Suprapubic skin (tissue), 4 donors: ENCODE measurements at regions not wholly inside any gene's neighbourhood (a gene's known extent, or its start where the extent isn't known, plus 50 kb on each side); places are given as distances from the start of the nearest gene placed in this dataset.

Experiments used
- POLR2A ChIP-seq, 2 donors: fragments of 450-650 bp; IDR thresholded peaks; one replicate each; pipeline ENCODE4 v1.6.1; 2017; ENCODE audit warnings: antibody characterized with exemption in 2 of 2, mild to moderate bottlenecking in 2 of 2, moderate library complexity in 2 of 2
- POLR2AphosphoS5 ChIP-seq, 3 donors: sonication (generic); formaldehyde crosslinking; IDR thresholded peaks; one replicate each; pipeline ENCODE4 v1.6.1; 2017; ENCODE audit warnings: antibody characterized with exemption in 3 of 3
- TF ChIP-seq, protein P1 (sequence below), 2 donors: fragments of 200-600 bp in 1 of 2; fragments of 450-650 bp in 1 of 2; sonication (generic) in 1 of 2; IDR thresholded peaks; one replicate each; pipeline ENCODE4 v1.5.1; 2016 to 2019; ENCODE audit warnings: antibody characterized with exemption in 2 of 2, mild to moderate bottlenecking in 1 of 2, moderate library complexity in 1 of 2

- no peak for TF ChIP-seq POLR2A (IDR thresholded peaks at IDR 0.05)
- TF ChIP-seq, protein P1, sequence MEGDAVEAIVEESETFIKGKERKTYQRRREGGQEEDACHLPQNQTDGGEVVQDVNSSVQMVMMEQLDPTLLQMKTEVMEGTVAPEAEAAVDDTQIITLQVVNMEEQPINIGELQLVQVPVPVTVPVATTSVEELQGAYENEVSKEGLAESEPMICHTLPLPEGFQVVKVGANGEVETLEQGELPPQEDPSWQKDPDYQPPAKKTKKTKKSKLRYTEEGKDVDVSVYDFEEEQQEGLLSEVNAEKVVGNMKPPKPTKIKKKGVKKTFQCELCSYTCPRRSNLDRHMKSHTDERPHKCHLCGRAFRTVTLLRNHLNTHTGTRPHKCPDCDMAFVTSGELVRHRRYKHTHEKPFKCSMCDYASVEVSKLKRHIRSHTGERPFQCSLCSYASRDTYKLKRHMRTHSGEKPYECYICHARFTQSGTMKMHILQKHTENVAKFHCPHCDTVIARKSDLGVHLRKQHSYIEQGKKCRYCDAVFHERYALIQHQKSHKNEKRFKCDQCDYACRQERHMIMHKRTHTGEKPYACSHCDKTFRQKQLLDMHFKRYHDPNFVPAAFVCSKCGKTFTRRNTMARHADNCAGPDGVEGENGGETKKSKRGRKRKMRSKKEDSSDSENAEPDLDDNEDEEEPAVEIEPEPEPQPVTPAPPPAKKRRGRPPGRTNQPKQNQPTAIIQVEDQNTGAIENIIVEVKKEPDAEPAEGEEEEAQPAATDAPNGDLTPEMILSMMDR (IDR thresholded peaks at IDR 0.05), result no peak
- no peak for TF ChIP-seq POLR2AphosphoS5 (IDR thresholded peaks at IDR 0.05)
Observed at GRCh38 chr3:174755833-174756829, 103.0 kb upstream of the NAALADL2 start.
